Spleen (tissue), 11 donors: ENCODE measurements at regions not wholly inside any gene's neighbourhood (a gene's known extent, or its start where the extent isn't known, plus 50 kb on each side); places are given as distances from the start of the nearest gene placed in this dataset.

Experiments used
- DNase-seq: peaks from one replicate; pipeline ENCODE4 v3.0.0-alpha.2; 2020
- H3K27ac ChIP-seq, 8 donors: fragments of 200-600 bp; sonication (generic) in 7 of 8; 1 replicate in 4 of 8; 2 replicates in 4 of 8; pipeline versions ENCODE4 v1.5.0 to v1.8.0; 2016 to 2021; ENCODE audit warnings: inconsistent platforms in 4 of 8, mild to moderate bottlenecking in 4 of 8, moderate library complexity in 1 of 8
- H3K27me3 ChIP-seq, 7 donors: fragments of 200-600 bp; sonication (generic) in 6 of 7; replicated peaks in 1 of 7; 1 replicate in 4 of 7; 2 replicates in 3 of 7; pipeline versions ENCODE4 v1.5.0 to v1.8.0; 2016 to 2021; ENCODE audit warnings: inconsistent platforms in 3 of 7, mild to moderate bottlenecking in 1 of 7
- H3K36me3 ChIP-seq, 6 donors: fragments of 200-600 bp; sonication (generic) in 5 of 6; 1 replicate in 4 of 6; 2 replicates in 2 of 6; pipeline versions ENCODE4 v1.5.0 to v1.8.0; 2016 to 2021; ENCODE audit warnings: inconsistent platforms in 2 of 6
- H3K4me1 ChIP-seq, 6 donors: fragments of 200-600 bp; sonication (generic) in 5 of 6; 1 replicate in 3 of 6; 2 replicates in 3 of 6; pipeline versions ENCODE4 v1.5.0 to v1.8.0; 2016 to 2021; ENCODE audit warnings: inconsistent platforms in 3 of 6
- H3K4me3 ChIP-seq, 8 donors: fragments of 200-600 bp; sonication (generic) in 7 of 8; 1 replicate in 4 of 8; 2 replicates in 4 of 8; pipeline versions ENCODE4 v1.5.0 to v1.8.0; 2016 to 2021; ENCODE audit warnings: inconsistent platforms in 4 of 8, mild to moderate bottlenecking in 4 of 8, moderate library complexity in 2 of 8
- H3K9me3 ChIP-seq, 8 donors: fragments of 200-600 bp; sonication (generic) in 7 of 8; 1 replicate in 4 of 8; 2 replicates in 4 of 8; pipeline versions ENCODE4 v1.5.0 to v1.8.0; 2016 to 2021; ENCODE audit warnings: inconsistent platforms in 4 of 8
- POLR2A ChIP-seq, 3 donors: fragments of 450-650 bp; IDR thresholded peaks; one replicate each; pipeline ENCODE4 v1.5.1; 2017; ENCODE audit warnings: antibody characterized with exemption in 3 of 3, mild to moderate bottlenecking in 1 of 3
- POLR2AphosphoS5 ChIP-seq, 3 donors: sonication (generic); formaldehyde crosslinking; IDR thresholded peaks; one replicate each; pipeline ENCODE4 v1.5.1; 2017; ENCODE audit warnings: antibody characterized with exemption in 3 of 3
- WGBS, 5 donors: extraction: QIAGEN DNeasy Blood & Tissue Kit in 3 of 5; methylation state at CpG; one replicate each; pipeline versions ENCODE4 v1.1.5 to v1.1.7; 2013 to 2018; 5-methylcytosine and 5-hydroxymethylcytosine counted together
- intact Hi-C: fragments of 100-400 bp; cut with DNase I; formaldehyde crosslinking; loops from one replicate; pipeline ENCODE4 v1.15.0; 2023; ENCODE audit warnings: low total_unique reads
- TF ChIP-seq, protein P1 (sequence below), 11 experiments: fragments of 200-600 bp in 7 of 11; fragments of 450-650 bp in 4 of 11; sonication (generic) in 4 of 11; IDR thresholded peaks in 8 of 11; conservative IDR thresholded peaks in 3 of 11; 1 replicate in 7 of 11; 2 replicates in 4 of 11; pipeline versions ENCODE4 v1.4.0 to v1.8.0; 2016 to 2021; ENCODE audit warnings: antibody characterized with exemption in 11 of 11, inconsistent platforms in 4 of 11, mild to moderate bottlenecking in 1 of 11
- donor health status: healthy with polysubstance abuse.
- donor health status: DM: no; HTN: no; CAD: no; lungs with moderate emphysema.
- donor health status: DM: no; HTN: no; CAD: no.
- donor health status: Bipolar disorder and iron deficiency.
- donor health status: healthy.
- donor health status: DM: no; HTN: no; CAD: no.
- donor health status: DM: yes; HTN: yes; CAD: no.

GRCh38 chr7:84792231-84792893, 394.5 kb downstream of the SEMA3D start:
- Histone ChIP-seq H3K27ac (no peak overlapping the region), H3K4me3 (no peak overlapping the region), H3K36me3 (no peaks in the 10 kb centered on the region), H3K9me3 (peaks cover 0 to 17% (median 11%) of the 10 kb centered on the region in 8 donors), H3K4me1 (no peaks in the 10 kb centered on the region), H3K27me3 (no peaks in the 10 kb centered on the region)
- intact Hi-C loops = no loop called here
- TF ChIP-seq POLR2A (IDR thresholded peaks at IDR 0.05) (no peak), POLR2AphosphoS5 (IDR thresholded peaks at IDR 0.05) (no peak)
- TF ChIP-seq, protein P1, sequence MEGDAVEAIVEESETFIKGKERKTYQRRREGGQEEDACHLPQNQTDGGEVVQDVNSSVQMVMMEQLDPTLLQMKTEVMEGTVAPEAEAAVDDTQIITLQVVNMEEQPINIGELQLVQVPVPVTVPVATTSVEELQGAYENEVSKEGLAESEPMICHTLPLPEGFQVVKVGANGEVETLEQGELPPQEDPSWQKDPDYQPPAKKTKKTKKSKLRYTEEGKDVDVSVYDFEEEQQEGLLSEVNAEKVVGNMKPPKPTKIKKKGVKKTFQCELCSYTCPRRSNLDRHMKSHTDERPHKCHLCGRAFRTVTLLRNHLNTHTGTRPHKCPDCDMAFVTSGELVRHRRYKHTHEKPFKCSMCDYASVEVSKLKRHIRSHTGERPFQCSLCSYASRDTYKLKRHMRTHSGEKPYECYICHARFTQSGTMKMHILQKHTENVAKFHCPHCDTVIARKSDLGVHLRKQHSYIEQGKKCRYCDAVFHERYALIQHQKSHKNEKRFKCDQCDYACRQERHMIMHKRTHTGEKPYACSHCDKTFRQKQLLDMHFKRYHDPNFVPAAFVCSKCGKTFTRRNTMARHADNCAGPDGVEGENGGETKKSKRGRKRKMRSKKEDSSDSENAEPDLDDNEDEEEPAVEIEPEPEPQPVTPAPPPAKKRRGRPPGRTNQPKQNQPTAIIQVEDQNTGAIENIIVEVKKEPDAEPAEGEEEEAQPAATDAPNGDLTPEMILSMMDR (IDR thresholded peaks at IDR 0.05 in 8 of 11, conservative IDR thresholded peaks at IDR 0.05 in 3 of 11) = no peak
- WGBS, 5 donors = 49 to 63% (median 55%) methylated on average over 8 of the region's 8 CpGs
- no peak for DNase-seq

DNA sequence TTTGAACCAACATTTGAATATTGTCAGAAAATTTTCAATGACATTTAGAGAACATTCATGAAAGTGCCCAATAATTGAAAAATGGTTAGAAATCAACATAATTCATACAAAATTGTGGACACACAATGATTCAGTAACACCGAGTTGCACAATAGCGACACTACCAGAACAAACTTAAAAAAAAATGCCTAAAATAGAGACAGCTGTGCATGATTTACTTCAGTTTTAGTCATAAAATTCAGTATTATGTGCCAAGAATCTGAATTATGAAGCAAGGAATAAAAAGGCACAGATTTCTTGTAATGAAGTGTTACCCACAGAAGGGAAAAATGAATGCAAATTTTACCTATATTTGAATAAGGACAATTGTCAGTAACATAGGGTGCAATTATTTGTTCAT, 396.0 kb downstream of the SEMA3D start:
- Histone ChIP-seq H3K27ac (no peak overlapping the region), H3K27me3 (no peaks in the 10 kb centered on the region), H3K9me3 (peaks cover 0 to 4% (median 0%) of the 10 kb centered on the region in 8 donors), H3K36me3 (no peaks in the 10 kb centered on the region), H3K4me1 (no peaks in the 10 kb centered on the region), H3K4me3 (no peak overlapping the region)
- 56 to 73% (median 61%) methylated on average over 2 of the region's 2 CpGs for WGBS, 5 donors
- TF ChIP-seq, protein P1 (IDR thresholded peaks at IDR 0.05 in 8 of 11, conservative IDR thresholded peaks at IDR 0.05 in 3 of 11) = no peak
- TF ChIP-seq POLR2A (IDR thresholded peaks at IDR 0.05) (no peak), POLR2AphosphoS5 (IDR thresholded peaks at IDR 0.05) (no peak)
- intact Hi-C loops = no loop called here
- DNase-seq = no peak

GRCh38 chr7:84786073-84786472, 400.8 kb downstream of the SEMA3D start:
- H3K9me3 ChIP-seq = no peaks in the 10 kb centered on the region
- H3K4me1 ChIP-seq = no peaks in the 10 kb centered on the region
- H3K4me3 ChIP-seq = no peak overlapping the region
- no peak for DNase-seq
- H3K27me3 ChIP-seq = no peaks in the 10 kb centered on the region
- no peak for TF ChIP-seq POLR2AphosphoS5 (IDR thresholded peaks at IDR 0.05)
- TF ChIP-seq, protein P1 (IDR thresholded peaks at IDR 0.05 in 8 of 11, conservative IDR thresholded peaks at IDR 0.05 in 3 of 11) = no peak
- no peak for TF ChIP-seq POLR2A (IDR thresholded peaks at IDR 0.05)
- WGBS, 5 donors = 48 to 70% (median 60%) methylated on average over 2 of the region's 2 CpGs
- H3K27ac ChIP-seq = no peak overlapping the region
- H3K36me3 ChIP-seq = no peaks in the 10 kb centered on the region
- intact Hi-C loops = no loop called here

DNA sequence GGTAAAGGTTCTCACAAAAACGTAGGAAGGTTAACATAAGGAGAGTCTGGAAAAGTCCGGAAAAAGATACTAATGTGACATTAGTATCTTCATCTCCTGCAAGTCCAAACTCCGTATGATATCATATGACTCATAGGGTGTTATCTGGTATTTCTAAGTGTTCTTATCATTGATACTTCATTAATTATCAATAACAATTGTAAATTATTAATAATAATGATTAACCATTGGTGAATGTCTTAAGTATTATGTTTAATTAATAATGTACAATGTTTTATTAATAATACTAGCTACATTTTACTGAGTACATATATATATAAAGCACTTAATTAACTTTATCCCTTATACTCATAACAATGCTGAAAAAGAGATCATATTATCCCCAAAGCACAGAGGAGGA, 402.4 kb downstream of the SEMA3D start:
- no peaks in the 10 kb centered on the region for H3K36me3 ChIP-seq
- DNase-seq = no peak
- H3K4me3 ChIP-seq = no peak overlapping the region
- no peaks in the 10 kb centered on the region for H3K27me3 ChIP-seq
- no peak for TF ChIP-seq POLR2AphosphoS5 (IDR thresholded peaks at IDR 0.05)
- TF ChIP-seq, protein P1 (IDR thresholded peaks at IDR 0.05 in 8 of 11, conservative IDR thresholded peaks at IDR 0.05 in 3 of 11) = no peak
- no peak for TF ChIP-seq POLR2A (IDR thresholded peaks at IDR 0.05)
- no peaks in the 10 kb centered on the region for H3K4me1 ChIP-seq
- intact Hi-C loops = no loop called here
- no peak overlapping the region for H3K27ac ChIP-seq
- 89 to 94% (median 93%) methylated on average over 3 of the region's 3 CpGs for WGBS, 5 donors
- H3K9me3 ChIP-seq = peaks cover 0 to 4% (median 0%) of the 10 kb centered on the region in 8 donors
